ENCODE measurements at regions not wholly inside any gene's neighbourhood (a gene's known extent, or its start where the extent isn't known, plus 50 kb on each side); places are given as distances from the start of the nearest gene placed in this dataset.
"Not testable (repeated sequence)": the region's sequence is repeated elsewhere in the genome, so short reads cannot be mapped to it uniquely, and the experiment has no call there.

- Histone ChIP-seq H3K9me3 (ENCODE audit: control extremely low read depth in 1 of 5, control insufficient read depth in 4 of 5, insufficient read depth in 2 of 5, low read depth in 1 of 5, low read length in 4 of 5) (no peaks in the 10 kb centered on the region), H3K27me3 (replicated peaks in 2 of 5; ENCODE audit: control insufficient read depth in 4 of 5, insufficient read depth in 5 of 5, low read length in 4 of 5) (no peaks in the 10 kb centered on the region), H3K4me3 (ENCODE audit: control insufficient read depth in 1 of 7, extremely low read depth in 1 of 7, insufficient read depth in 4 of 7, low read depth in 2 of 7, low read length in 6 of 7) (no peak overlapping the region), H3K4me1 (ENCODE audit: control extremely low read depth in 1 of 4, control insufficient read depth in 4 of 4, insufficient read depth in 4 of 4, low read length in 3 of 4) (peaks cover 0 to 3% (median 0%) of the 10 kb centered on the region in 4 experiments), H3K27ac (ENCODE audit: insufficient read depth in 1 of 2, low read depth in 1 of 2, low read length in 2 of 2, poor library complexity in 1 of 2, severe bottlenecking in 2 of 2) (no peak overlapping the region), H3K36me3 (ENCODE audit: control insufficient read depth in 4 of 4, insufficient read depth in 4 of 4, low read length in 3 of 4) (no peaks in the 10 kb centered on the region)
- CTCF ChIA-PET = interaction anchor here (1.4 kb wide), 1 partner anchor 8 kb away, joined by 3 read pairs; no protein-coding TSS in a partner anchor
- 100% methylated on average over 1 of the region's 2 CpGs for WGBS (ENCODE audit: insufficient coverage)
- POLR2A ChIA-PET = no interaction called here
- no peak for DNase-seq
Measured at GRCh38 chr5:54792611-54793404, 192.6 kb downstream of the ESM1 start.

GRCh38 chr5:54787910-54788309 lies 197.5 kb downstream of the ESM1 start:
- H3K9me3 ChIP-seq (ENCODE audit: control extremely low read depth in 1 of 5, control insufficient read depth in 4 of 5, insufficient read depth in 2 of 5, low read depth in 1 of 5, low read length in 4 of 5); H3K27ac ChIP-seq (ENCODE audit: insufficient read depth in 1 of 2, low read depth in 1 of 2, low read length in 2 of 2, poor library complexity in 1 of 2, severe bottlenecking in 2 of 2); H3K36me3 ChIP-seq (ENCODE audit: control insufficient read depth in 4 of 4, insufficient read depth in 4 of 4, low read length in 3 of 4); H3K4me3 ChIP-seq (ENCODE audit: control insufficient read depth in 1 of 7, extremely low read depth in 1 of 7, insufficient read depth in 4 of 7, low read depth in 2 of 7, low read length in 6 of 7); CTCF ChIA-PET; DNase-seq; H3K4me1 ChIP-seq (ENCODE audit: control extremely low read depth in 1 of 4, control insufficient read depth in 4 of 4, insufficient read depth in 4 of 4, low read length in 3 of 4); POLR2A ChIA-PET; H3K27me3 ChIP-seq (replicated peaks in 2 of 5; ENCODE audit: control insufficient read depth in 4 of 5, insufficient read depth in 5 of 5, low read length in 4 of 5): not testable (repeated sequence)
- no CpG with 5 or more reads among the region's 3 CpGs for WGBS (ENCODE audit: insufficient coverage)

- WGBS (ENCODE audit: insufficient coverage) = 46% methylated on average over 4 of the region's 9 CpGs
- POLR2A ChIA-PET = interaction anchor here (0.5 to 0.6 kb wide), 2 partner anchors 16 to 40 kb away, joined by 3 to 4 read pairs; no protein-coding TSS in a partner anchor
- no peaks in the 10 kb centered on the region for H3K36me3 ChIP-seq (ENCODE audit: control insufficient read depth in 4 of 4, insufficient read depth in 4 of 4, low read length in 3 of 4)
- peak in 2 of 3 donors; percentile 17 to 40 for DNase-seq
- H3K4me3 ChIP-seq (ENCODE audit: control insufficient read depth in 1 of 7, extremely low read depth in 1 of 7, insufficient read depth in 4 of 7, low read depth in 2 of 7, low read length in 6 of 7) = no peak overlapping the region
- H3K27me3 ChIP-seq (replicated peaks in 2 of 5; ENCODE audit: control insufficient read depth in 4 of 5, insufficient read depth in 5 of 5, low read length in 4 of 5) = no peaks in the 10 kb centered on the region
- peaks cover 0 to 8% (median 0%) of the 10 kb centered on the region in 4 experiments for H3K4me1 ChIP-seq (ENCODE audit: control extremely low read depth in 1 of 4, control insufficient read depth in 4 of 4, insufficient read depth in 4 of 4, low read length in 3 of 4)
- H3K27ac ChIP-seq (ENCODE audit: insufficient read depth in 1 of 2, low read depth in 1 of 2, low read length in 2 of 2, poor library complexity in 1 of 2, severe bottlenecking in 2 of 2) = no peak overlapping the region
- CTCF ChIA-PET = no interaction called here
- peaks cover 0 to 7% (median 0%) of the 10 kb centered on the region in 5 experiments for H3K9me3 ChIP-seq (ENCODE audit: control extremely low read depth in 1 of 5, control insufficient read depth in 4 of 5, insufficient read depth in 2 of 5, low read depth in 1 of 5, low read length in 4 of 5)
Measured at GRCh38 chr5:54785729-54786591, 199.4 kb downstream of the ESM1 start.

- DNase-seq = no peak
- Histone ChIP-seq H3K27ac (ENCODE audit: insufficient read depth in 1 of 2, low read depth in 1 of 2, low read length in 2 of 2, poor library complexity in 1 of 2, severe bottlenecking in 2 of 2) (no peak overlapping the region), H3K9me3 (ENCODE audit: control extremely low read depth in 1 of 5, control insufficient read depth in 4 of 5, insufficient read depth in 2 of 5, low read depth in 1 of 5, low read length in 4 of 5) (peaks cover 0 to 7% (median 0%) of the 10 kb centered on the region in 5 experiments), H3K36me3 (ENCODE audit: control insufficient read depth in 4 of 4, insufficient read depth in 4 of 4, low read length in 3 of 4) (no peaks in the 10 kb centered on the region), H3K4me3 (ENCODE audit: control insufficient read depth in 1 of 7, extremely low read depth in 1 of 7, insufficient read depth in 4 of 7, low read depth in 2 of 7, low read length in 6 of 7) (no peak overlapping the region), H3K27me3 (replicated peaks in 2 of 5; ENCODE audit: control insufficient read depth in 4 of 5, insufficient read depth in 5 of 5, low read length in 4 of 5) (no peaks in the 10 kb centered on the region), H3K4me1 (ENCODE audit: control extremely low read depth in 1 of 4, control insufficient read depth in 4 of 4, insufficient read depth in 4 of 4, low read length in 3 of 4) (no peaks in the 10 kb centered on the region)
- CTCF ChIA-PET = no interaction called here
- POLR2A ChIA-PET = no interaction called here
- WGBS (ENCODE audit: insufficient coverage) = 100% methylated on average over 2 of the region's 2 CpGs
Measured at GRCh38 chr5:54778783-54779182, 206.6 kb downstream of the ESM1 start.

- H3K27me3 ChIP-seq (replicated peaks in 2 of 5; ENCODE audit: control insufficient read depth in 4 of 5, insufficient read depth in 5 of 5, low read length in 4 of 5) = no peaks in the 10 kb centered on the region
- no peaks in the 10 kb centered on the region for H3K9me3 ChIP-seq (ENCODE audit: control extremely low read depth in 1 of 5, control insufficient read depth in 4 of 5, insufficient read depth in 2 of 5, low read depth in 1 of 5, low read length in 4 of 5)
- CTCF ChIA-PET = no interaction called here
- no peak for DNase-seq
- peaks cover 0 to 3% (median 0%) of the 10 kb centered on the region in 4 experiments for H3K4me1 ChIP-seq (ENCODE audit: control extremely low read depth in 1 of 4, control insufficient read depth in 4 of 4, insufficient read depth in 4 of 4, low read length in 3 of 4)
- POLR2A ChIA-PET = interaction anchor here (0.7 kb wide), 1 partner anchor 33 kb away, joined by 3 read pairs; no protein-coding TSS in a partner anchor
- no peaks in the 10 kb centered on the region for H3K36me3 ChIP-seq (ENCODE audit: control insufficient read depth in 4 of 4, insufficient read depth in 4 of 4, low read length in 3 of 4)
- no peak overlapping the region for H3K4me3 ChIP-seq (ENCODE audit: control insufficient read depth in 1 of 7, extremely low read depth in 1 of 7, insufficient read depth in 4 of 7, low read depth in 2 of 7, low read length in 6 of 7)
- H3K27ac ChIP-seq (ENCODE audit: insufficient read depth in 1 of 2, low read depth in 1 of 2, low read length in 2 of 2, poor library complexity in 1 of 2, severe bottlenecking in 2 of 2) = no peak overlapping the region
Measured at GRCh38 chr5:54775645-54776044, 209.7 kb downstream of the ESM1 start.

- Histone ChIP-seq H3K27me3 (replicated peaks in 2 of 5; ENCODE audit: control insufficient read depth in 4 of 5, insufficient read depth in 5 of 5, low read length in 4 of 5) (no peaks in the 10 kb centered on the region), H3K9me3 (ENCODE audit: control extremely low read depth in 1 of 5, control insufficient read depth in 4 of 5, insufficient read depth in 2 of 5, low read depth in 1 of 5, low read length in 4 of 5) (no peaks in the 10 kb centered on the region), H3K36me3 (ENCODE audit: control insufficient read depth in 4 of 4, insufficient read depth in 4 of 4, low read length in 3 of 4) (no peaks in the 10 kb centered on the region), H3K4me1 (ENCODE audit: control extremely low read depth in 1 of 4, control insufficient read depth in 4 of 4, insufficient read depth in 4 of 4, low read length in 3 of 4) (peaks cover 0 to 3% (median 0%) of the 10 kb centered on the region in 4 experiments), H3K27ac (ENCODE audit: insufficient read depth in 1 of 2, low read depth in 1 of 2, low read length in 2 of 2, poor library complexity in 1 of 2, severe bottlenecking in 2 of 2) (no peak overlapping the region), H3K4me3 (ENCODE audit: control insufficient read depth in 1 of 7, extremely low read depth in 1 of 7, insufficient read depth in 4 of 7, low read depth in 2 of 7, low read length in 6 of 7) (no peak overlapping the region)
- no peak for DNase-seq
- CTCF ChIA-PET = no interaction called here
- 97% methylated on average over 9 of the region's 10 CpGs for WGBS (ENCODE audit: insufficient coverage)
- POLR2A ChIA-PET = no interaction called here
Measured at GRCh38 chr5:54774281-54775170, 210.9 kb downstream of the ESM1 start.
